ENCODE measurements at regions not wholly inside any gene's neighbourhood (a gene's known extent, or its start where the extent isn't known, plus 50 kb on each side); places are given as distances from the start of the nearest gene placed in this dataset.

GRCh38 chr3:8233938-8234337 is 267.7 kb upstream of the LMCD1 start:
- TF ChIP-seq RAD21 (IDR thresholded peaks at IDR 0.05; ENCODE audit: insufficient read depth, low read depth, low read length) (no peak), NR2C1 (IDR thresholded peaks at IDR 0.05) (no peak), POLR2A (IDR thresholded peaks at IDR 0.05; ENCODE audit: low read depth, low read length) (no peak), CTCF (IDR thresholded peaks at IDR 0.05 in 2 of 3, conservative IDR thresholded peaks at IDR 0.05 in 1 of 3; ENCODE audit: control insufficient read depth in 2 of 3, extremely low read depth in 1 of 3, insufficient read depth in 1 of 3, low read depth in 3 of 3, low read length in 3 of 3) (no peak), REST (IDR thresholded peaks at IDR 0.05; ENCODE audit: low read depth, low read length) (no peak), ZNF24 (IDR thresholded peaks at IDR 0.05) (no peak), CREM (IDR thresholded peaks at IDR 0.05; ENCODE audit: low read depth) (no peak)
